ENCODE measurements at regions not wholly inside any gene's neighbourhood (a gene's known extent, or its start where the extent isn't known, plus 50 kb on each side); places are given as distances from the start of the nearest gene placed in this dataset.

GRCh38 chr1:78410643-78411042, 80.1 kb upstream of the PTGFR start:
- Histone ChIP-seq H3K9me3 (peaks cover 9% of the 10 kb centered on the region), H3K4me1 (ENCODE audit: low read depth) (no peaks in the 10 kb centered on the region), H3K4me3 (no peak overlapping the region), H3K36me3 (ENCODE audit: low read depth) (no peaks in the 10 kb centered on the region)
- intact Hi-C loops (cut with DNase I, micrococcal nuclease): no loop called here
- no peak for ATAC-seq
- no peak for TF ChIP-seq CTCF (IDR thresholded peaks at IDR 0.05)
- DNase-seq: no peak

- no peaks in the 10 kb centered on the region for H3K4me1 ChIP-seq (ENCODE audit: low read depth)
- no peak for TF ChIP-seq CTCF (IDR thresholded peaks at IDR 0.05)
- H3K4me3 ChIP-seq: no peak overlapping the region
- ATAC-seq: no peak
- peaks cover 9% of the 10 kb centered on the region for H3K9me3 ChIP-seq
- no peaks in the 10 kb centered on the region for H3K36me3 ChIP-seq (ENCODE audit: low read depth)
- intact Hi-C loops (cut with DNase I, micrococcal nuclease): no loop called here
- DNase-seq: no peak
These were observed 79.1 kb upstream of the PTGFR start for GRCh38 chr1:78411707-78412106.

GRCh38 chr1:78415165-78415564, 75.6 kb upstream of the PTGFR start:
- no peak overlapping the region for H3K4me3 ChIP-seq
- no peak for TF ChIP-seq CTCF (IDR thresholded peaks at IDR 0.05)
- no peak for DNase-seq
- ATAC-seq: no peak
- no peaks in the 10 kb centered on the region for H3K36me3 ChIP-seq (ENCODE audit: low read depth)
- H3K4me1 ChIP-seq (ENCODE audit: low read depth): no peaks in the 10 kb centered on the region
- intact Hi-C loops (cut with DNase I, micrococcal nuclease): no loop called here
- H3K9me3 ChIP-seq: peaks cover 9% of the 10 kb centered on the region

GRCh38 chr1:78419309-78419708, 71.5 kb upstream of the PTGFR start:
- Histone ChIP-seq H3K36me3 (ENCODE audit: low read depth) (no peaks in the 10 kb centered on the region), H3K4me3 (no peak overlapping the region), H3K4me1 (ENCODE audit: low read depth) (no peaks in the 10 kb centered on the region), H3K9me3 (no peaks in the 10 kb centered on the region)
- intact Hi-C loops (cut with DNase I, micrococcal nuclease): no loop called here
- ATAC-seq: no peak
- TF ChIP-seq CTCF (IDR thresholded peaks at IDR 0.05): no peak
- DNase-seq: no peak

GRCh38 chr1:78420181-78420580, 70.6 kb upstream of the PTGFR start:
- Histone ChIP-seq H3K36me3 (ENCODE audit: low read depth) (no peaks in the 10 kb centered on the region), H3K9me3 (no peaks in the 10 kb centered on the region), H3K4me1 (ENCODE audit: low read depth) (no peaks in the 10 kb centered on the region), H3K4me3 (no peak overlapping the region)
- TF ChIP-seq CTCF (IDR thresholded peaks at IDR 0.05): no peak
- intact Hi-C loops (cut with DNase I, micrococcal nuclease): no loop called here
- ATAC-seq: no peak
- DNase-seq: no peak

GRCh38 chr1:78420688-78421087, 70.1 kb upstream of the PTGFR start:
- no peak for ATAC-seq
- intact Hi-C loops (cut with DNase I, micrococcal nuclease): no loop called here
- TF ChIP-seq CTCF (IDR thresholded peaks at IDR 0.05): no peak
- no peaks in the 10 kb centered on the region for H3K36me3 ChIP-seq (ENCODE audit: low read depth)
- H3K9me3 ChIP-seq: no peaks in the 10 kb centered on the region
- H3K4me3 ChIP-seq: no peak overlapping the region
- no peaks in the 10 kb centered on the region for H3K4me1 ChIP-seq (ENCODE audit: low read depth)
- DNase-seq: no peak
